Immature natural killer cell (primary cell): ENCODE measurements at regions not wholly inside any gene's neighbourhood (a gene's known extent, or its start where the extent isn't known, plus 50 kb on each side); places are given as distances from the start of the nearest gene placed in this dataset.

Experiments used
- DNase-seq, 3 donors: peaks; one replicate each; pipeline ENCODE4 v3.0.0; 2022; ENCODE audit warnings: mixed read lengths in 1 of 3
- H3K27ac Mint-ChIP-seq, 6 donors: one replicate each; pipeline ENCODE4 v1.8.0; 2020; ENCODE audit warnings: mixed read lengths in 6 of 6, mild to moderate bottlenecking in 5 of 6, inconsistent platforms in 4 of 6, moderate library complexity in 3 of 6
- H3K27me3 Mint-ChIP-seq, 3 donors: one replicate each; pipeline ENCODE4 v1.8.0; 2020 to 2021; ENCODE audit warnings: low read depth in 3 of 3, mild to moderate bottlenecking in 3 of 3, mixed read lengths in 3 of 3, moderate library complexity in 3 of 3, inconsistent platforms in 1 of 3
- H3K36me3 Mint-ChIP-seq, 3 donors: one replicate each; pipeline ENCODE4 v1.8.0; 2020; ENCODE audit warnings: mixed read lengths in 3 of 3, inconsistent platforms in 2 of 3, mild to moderate bottlenecking in 2 of 3
- H3K4me1 Mint-ChIP-seq, 2 donors: one replicate each; pipeline ENCODE4 v1.8.0; 2020; ENCODE audit warnings: inconsistent platforms in 2 of 2, mild to moderate bottlenecking in 2 of 2, mixed read lengths in 2 of 2, moderate library complexity in 1 of 2
- H3K4me3 Mint-ChIP-seq, 5 donors: one replicate each; pipeline ENCODE4 v1.8.0; 2020; ENCODE audit warnings: mild to moderate bottlenecking in 5 of 5, mixed read lengths in 5 of 5, inconsistent platforms in 3 of 5, moderate library complexity in 3 of 5
- H3K9me3 Mint-ChIP-seq, 6 donors: one replicate each; pipeline ENCODE4 v1.8.0; 2020; ENCODE audit warnings: mild to moderate bottlenecking in 6 of 6, mixed read lengths in 6 of 6, inconsistent platforms in 4 of 6, moderate library complexity in 3 of 6

DNA sequence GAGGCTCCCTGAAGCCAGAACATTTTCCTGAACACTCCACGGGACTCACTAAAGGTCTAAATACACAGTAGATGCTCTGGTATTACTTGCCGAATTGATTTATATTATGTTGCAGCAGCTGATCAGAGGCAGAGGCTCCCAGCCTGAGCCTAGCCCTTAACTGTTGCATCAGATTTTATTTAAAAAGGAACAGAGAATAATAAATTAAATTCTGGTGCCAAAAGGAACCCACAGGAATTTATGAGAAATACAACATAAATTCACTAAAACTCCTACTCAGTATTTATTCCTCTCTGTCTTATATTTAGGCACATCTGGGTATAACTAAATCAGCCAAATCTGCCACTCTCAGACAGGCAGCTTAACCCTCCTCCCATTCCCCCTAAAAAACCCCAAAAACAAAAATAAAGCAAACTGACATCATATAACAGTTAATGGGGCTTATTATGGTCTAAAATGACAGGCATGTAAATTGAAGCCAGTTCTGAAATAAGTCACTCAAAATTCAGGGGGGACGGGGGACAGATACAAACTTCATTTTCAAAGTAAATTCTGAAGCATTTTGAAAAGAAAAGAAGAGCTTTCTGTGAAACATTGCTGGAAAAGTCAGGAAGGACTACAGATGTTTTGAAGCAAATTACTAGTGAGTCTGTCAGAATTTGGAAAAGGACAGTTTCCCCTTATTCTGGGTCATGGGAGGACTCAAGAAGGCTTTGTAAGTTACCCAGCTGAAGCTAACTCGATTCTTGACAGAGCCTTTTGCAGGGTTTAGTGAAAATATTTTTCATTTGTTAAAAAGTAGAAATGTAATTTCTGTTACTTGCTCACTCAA lies 53.8 kb upstream of the CORO2B start:
- Mint-ChIP-seq H3K36me3 (no peaks in the 10 kb centered on the region), H3K27me3 (peaks cover 1 to 9% (median 3%) of the 10 kb centered on the region in 3 donors)

DNA sequence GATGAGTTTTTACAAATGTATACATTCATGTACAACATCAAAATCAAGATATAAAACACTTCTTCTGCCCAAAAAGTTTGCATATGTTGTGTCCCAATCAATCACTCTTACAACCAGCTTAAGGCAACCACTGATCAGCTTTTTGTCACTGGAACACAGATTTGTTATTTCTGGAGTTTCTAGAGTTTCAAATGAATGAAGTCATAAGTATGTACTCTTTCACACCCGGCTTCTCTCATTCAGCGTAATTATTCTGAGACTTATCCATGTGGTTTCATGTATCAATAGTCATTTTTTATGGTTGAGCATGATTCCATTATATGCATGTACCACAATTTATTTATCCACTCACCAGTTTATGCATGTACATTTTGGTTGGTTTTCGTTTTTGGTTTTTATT lies 53.0 kb upstream of the CORO2B start:
- Mint-ChIP-seq H3K36me3 (no peaks in the 10 kb centered on the region), H3K27me3 (peaks cover 1 to 5% (median 3%) of the 10 kb centered on the region in 3 donors), H3K4me1 (peaks cover 10 to 14% of the 10 kb centered on the region in 2 donors), H3K9me3 (peaks cover 0 to 1% (median 0%) of the 10 kb centered on the region in 6 donors), H3K4me3 (no peak overlapping the region), H3K27ac (no peak overlapping the region)
- DNase-seq = no peak

More for the DNA sequence above, 53.8 kb upstream of the CORO2B start:
- no peak for DNase-seq
- H3K27ac Mint-ChIP-seq = no peak overlapping the region
- no peak overlapping the region for H3K4me3 Mint-ChIP-seq
- no peaks in the 10 kb centered on the region for H3K9me3 Mint-ChIP-seq
- peaks cover 10 to 14% of the 10 kb centered on the region in 2 donors for H3K4me1 Mint-ChIP-seq

DNA sequence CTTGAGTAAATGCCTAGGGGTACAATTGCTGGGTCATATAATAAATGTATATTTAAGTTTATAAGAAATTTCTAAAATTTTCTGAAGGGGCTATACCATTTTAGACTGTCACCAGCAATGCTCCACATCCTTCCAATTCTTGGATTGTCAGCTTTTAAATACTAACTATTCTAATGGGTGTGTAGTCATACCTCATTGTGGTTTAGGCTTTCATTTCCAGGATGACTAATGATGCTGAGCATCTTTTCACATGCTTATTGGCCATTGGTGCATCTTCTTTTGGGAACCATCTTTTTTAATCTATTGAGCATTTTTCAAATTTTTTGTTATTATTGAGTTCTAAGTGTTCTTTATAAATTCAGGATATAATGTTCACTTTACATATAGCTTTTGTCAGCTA lies 52.5 kb upstream of the CORO2B start:
- H3K36me3 Mint-ChIP-seq = no peaks in the 10 kb centered on the region
- peaks cover 0 to 5% (median 2%) of the 10 kb centered on the region in 6 donors for H3K9me3 Mint-ChIP-seq
- H3K4me1 Mint-ChIP-seq = peaks cover 10 to 14% of the 10 kb centered on the region in 2 donors
- no peak for DNase-seq
- peaks cover 1 to 5% (median 5%) of the 10 kb centered on the region in 3 donors for H3K27me3 Mint-ChIP-seq
- no peak overlapping the region for H3K27ac Mint-ChIP-seq
- no peak overlapping the region for H3K4me3 Mint-ChIP-seq

DNA sequence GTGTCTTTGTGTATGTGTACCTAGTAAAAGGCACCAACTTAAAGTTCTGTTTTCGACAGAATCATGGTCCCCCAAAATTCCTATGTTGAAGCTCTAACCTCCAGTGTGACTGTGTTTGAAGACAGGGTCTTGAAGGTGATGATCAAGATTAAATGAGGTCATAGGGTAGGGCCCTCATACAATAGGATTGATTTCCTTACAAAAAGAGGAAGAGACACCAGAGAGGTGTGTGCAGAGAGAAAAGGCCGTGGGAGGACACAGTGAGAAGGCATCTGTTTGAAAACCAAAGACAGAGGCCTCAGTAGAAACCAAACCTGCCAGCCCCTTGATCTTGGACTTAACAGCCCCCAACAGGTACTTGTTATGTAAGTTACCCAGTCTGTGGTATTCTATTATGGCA lies 52.0 kb upstream of the CORO2B start:
- no peak overlapping the region for H3K27ac Mint-ChIP-seq
- peaks cover 10 to 14% of the 10 kb centered on the region in 2 donors for H3K4me1 Mint-ChIP-seq
- DNase-seq = no peak
- H3K4me3 Mint-ChIP-seq = no peak overlapping the region
- peaks cover 0 to under 1% (median 0%) of the 10 kb centered on the region in 3 donors for H3K36me3 Mint-ChIP-seq
- peaks cover 0 to 10% (median 4%) of the 10 kb centered on the region in 6 donors for H3K9me3 Mint-ChIP-seq
- peaks cover 0 to 5% (median 5%) of the 10 kb centered on the region in 3 donors for H3K27me3 Mint-ChIP-seq

DNA sequence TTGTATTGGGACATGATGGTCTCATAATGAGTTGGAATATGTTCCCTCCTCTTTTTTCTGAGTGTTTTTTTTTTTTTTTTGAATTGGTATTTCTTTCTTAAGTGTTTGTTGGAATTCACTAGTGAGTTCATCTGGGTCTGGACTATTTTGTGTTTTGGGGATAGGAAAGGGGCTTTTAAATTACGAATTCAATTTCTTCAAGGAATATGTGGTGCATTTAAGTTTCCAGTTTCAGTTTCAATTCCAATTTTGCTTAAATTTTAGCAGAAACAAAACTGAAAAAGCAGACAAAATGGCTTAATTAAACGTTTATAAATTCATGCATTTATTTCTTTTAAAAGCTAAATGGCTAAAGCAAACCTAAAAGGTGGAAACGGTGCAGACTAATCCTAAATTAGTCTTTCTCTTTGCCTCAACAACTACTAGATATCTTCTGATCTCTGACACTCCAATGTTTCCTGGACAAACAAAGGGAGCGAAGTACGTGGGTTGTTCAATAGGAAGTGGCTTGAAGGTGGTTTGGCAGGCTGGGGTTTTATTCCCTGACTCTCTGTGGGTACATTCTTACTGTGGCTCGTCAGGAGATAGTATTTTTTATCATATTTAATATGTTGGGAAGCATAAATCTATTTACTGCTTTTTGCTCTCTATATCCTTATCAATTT lies 50.0 kb upstream of the CORO2B start:
- no peak overlapping the region for H3K27ac Mint-ChIP-seq
- peaks cover 0 to 14% (median 9%) of the 10 kb centered on the region in 3 donors for H3K36me3 Mint-ChIP-seq
- peaks cover 1 to 5% (median 2%) of the 10 kb centered on the region in 3 donors for H3K27me3 Mint-ChIP-seq
- H3K4me1 Mint-ChIP-seq = peaks cover 10 to 14% of the 10 kb centered on the region in 2 donors
- peaks cover 13 to 22% (median 17%) of the 10 kb centered on the region in 6 donors for H3K9me3 Mint-ChIP-seq
- H3K4me3 Mint-ChIP-seq = peak overlapping the region in 4 of 5 donors; percentile 4 to 37 (median 10)
- DNase-seq = no peak
